Sigmoid colon (tissue), 6 donors: ENCODE measurements at regions not wholly inside any gene's neighbourhood (a gene's known extent, or its start where the extent isn't known, plus 50 kb on each side); places are given as distances from the start of the nearest gene placed in this dataset.
"Not testable (repeated sequence)": the region's sequence is repeated elsewhere in the genome, so short reads cannot be mapped to it uniquely, and the experiment has no call there.

Experiments used
- DNase-seq: peaks from one replicate; pipeline ENCODE4 v3.0.0-alpha.2; 2019
- H3K27ac ChIP-seq, 4 donors: fragments of 200-600 bp; sonication (generic); one replicate each; pipeline ENCODE4 v1.5.1; 2016 to 2019; ENCODE audit warnings: mild to moderate bottlenecking in 1 of 4
- H3K27me3 ChIP-seq, 3 donors: fragments of 200-600 bp; sonication (generic); one replicate each; pipeline ENCODE4 v1.5.1; 2019; ENCODE audit warnings: mild to moderate bottlenecking in 1 of 3
- H3K36me3 ChIP-seq, 4 donors: fragments of 200-600 bp; sonication (generic); one replicate each; pipeline ENCODE4 v1.5.1; 2016 to 2019
- H3K4me1 ChIP-seq, 4 donors: fragments of 200-600 bp; sonication (generic); one replicate each; pipeline ENCODE4 v1.5.1; 2017 to 2019
- H3K4me3 ChIP-seq, 4 donors: fragments of 200-600 bp; sonication (generic); one replicate each; pipeline ENCODE4 v1.5.1; 2017 to 2019; ENCODE audit warnings: mild to moderate bottlenecking in 2 of 4, moderate library complexity in 1 of 4
- H3K9me3 ChIP-seq, 4 donors: fragments of 200-600 bp in 3 of 4; sonication (generic) in 3 of 4; one replicate each; pipeline versions ENCODE4 v1.5.1 to v1.6.1; 2013 to 2019
- EP300 ChIP-seq, 4 donors: sonication (generic); formaldehyde crosslinking; IDR thresholded peaks; one replicate each; pipeline ENCODE4 v1.6.1; 2017; ENCODE audit warnings: antibody characterized with exemption in 4 of 4
- POLR2A ChIP-seq, 2 donors: fragments of 450-650 bp; IDR thresholded peaks; one replicate each; pipeline ENCODE4 v1.6.1; 2016; ENCODE audit warnings: antibody characterized with exemption in 2 of 2, mild to moderate bottlenecking in 2 of 2, moderate library complexity in 2 of 2
- POLR2AphosphoS5 ChIP-seq, 4 donors: sonication (generic); formaldehyde crosslinking; IDR thresholded peaks; one replicate each; pipeline ENCODE4 v1.6.1; 2017; ENCODE audit warnings: antibody characterized with exemption in 4 of 4
- WGBS, 2 donors: extraction: QIAGEN DNeasy Blood & Tissue Kit; methylation state at CpG; one replicate each; pipeline ENCODE4 v1.1.7; 2013; 5-methylcytosine and 5-hydroxymethylcytosine counted together
- intact Hi-C: fragments of 100-400 bp; cut with DNase I; formaldehyde crosslinking; loops from one replicate; pipeline ENCODE4 v1.15.1; 2023
- TF ChIP-seq, protein P1 (sequence below), 4 experiments: fragments of 450-650 bp in 3 of 4; fragments of 200-600 bp in 1 of 4; IDR thresholded peaks; one replicate each; pipeline ENCODE4 v1.5.1; 2016 to 2019; ENCODE audit warnings: antibody characterized with exemption in 4 of 4, mild to moderate bottlenecking in 3 of 4, moderate library complexity in 2 of 4
- donor health status: healthy with polysubstance abuse.
- donor health status: healthy.

DNA sequence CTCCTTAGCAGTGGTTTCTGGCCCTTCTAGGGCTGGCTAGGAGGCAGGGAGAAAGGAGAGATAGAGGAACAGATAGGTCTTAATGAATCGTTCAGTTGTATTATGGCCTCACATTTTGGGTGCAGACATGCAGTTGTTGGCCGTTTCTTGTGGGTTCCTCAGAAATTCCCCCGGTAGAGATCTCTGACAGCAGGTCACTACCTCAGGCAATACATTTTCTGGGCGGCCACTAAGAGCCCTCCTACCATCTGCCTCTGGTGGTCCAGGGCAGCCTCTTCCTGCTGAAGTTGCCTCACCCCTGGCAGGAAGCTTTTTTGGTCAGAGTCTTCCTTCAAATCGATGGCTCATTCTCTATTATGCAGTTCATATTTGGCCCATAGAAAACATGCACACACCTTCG is 266.1 kb downstream of the SV2B start:
- DNase-seq: no peak
- no peaks in the 10 kb centered on the region for H3K36me3 ChIP-seq
- H3K4me1 ChIP-seq: no peaks in the 10 kb centered on the region
- H3K27me3 ChIP-seq: no peaks in the 10 kb centered on the region
- H3K27ac ChIP-seq: no peak overlapping the region
- no peak overlapping the region for H3K4me3 ChIP-seq
- 74 to 84% methylated on average over 6 of the region's 6 CpGs for whole genome bisulfite sequencing, 2 donors
- intact Hi-C loops: loop anchor here (10.0 kb wide), 1 partner anchor 61 kb away; no protein-coding TSS in a partner anchor
- no peak for TF ChIP-seq POLR2AphosphoS5 (IDR thresholded peaks at IDR 0.05)
- TF ChIP-seq, protein P1, sequence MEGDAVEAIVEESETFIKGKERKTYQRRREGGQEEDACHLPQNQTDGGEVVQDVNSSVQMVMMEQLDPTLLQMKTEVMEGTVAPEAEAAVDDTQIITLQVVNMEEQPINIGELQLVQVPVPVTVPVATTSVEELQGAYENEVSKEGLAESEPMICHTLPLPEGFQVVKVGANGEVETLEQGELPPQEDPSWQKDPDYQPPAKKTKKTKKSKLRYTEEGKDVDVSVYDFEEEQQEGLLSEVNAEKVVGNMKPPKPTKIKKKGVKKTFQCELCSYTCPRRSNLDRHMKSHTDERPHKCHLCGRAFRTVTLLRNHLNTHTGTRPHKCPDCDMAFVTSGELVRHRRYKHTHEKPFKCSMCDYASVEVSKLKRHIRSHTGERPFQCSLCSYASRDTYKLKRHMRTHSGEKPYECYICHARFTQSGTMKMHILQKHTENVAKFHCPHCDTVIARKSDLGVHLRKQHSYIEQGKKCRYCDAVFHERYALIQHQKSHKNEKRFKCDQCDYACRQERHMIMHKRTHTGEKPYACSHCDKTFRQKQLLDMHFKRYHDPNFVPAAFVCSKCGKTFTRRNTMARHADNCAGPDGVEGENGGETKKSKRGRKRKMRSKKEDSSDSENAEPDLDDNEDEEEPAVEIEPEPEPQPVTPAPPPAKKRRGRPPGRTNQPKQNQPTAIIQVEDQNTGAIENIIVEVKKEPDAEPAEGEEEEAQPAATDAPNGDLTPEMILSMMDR (IDR thresholded peaks at IDR 0.05): no peak
- no peak for TF ChIP-seq POLR2A (IDR thresholded peaks at IDR 0.05)
- TF ChIP-seq EP300 (IDR thresholded peaks at IDR 0.05): no peak
- H3K9me3 ChIP-seq: no peaks in the 10 kb centered on the region

DNA sequence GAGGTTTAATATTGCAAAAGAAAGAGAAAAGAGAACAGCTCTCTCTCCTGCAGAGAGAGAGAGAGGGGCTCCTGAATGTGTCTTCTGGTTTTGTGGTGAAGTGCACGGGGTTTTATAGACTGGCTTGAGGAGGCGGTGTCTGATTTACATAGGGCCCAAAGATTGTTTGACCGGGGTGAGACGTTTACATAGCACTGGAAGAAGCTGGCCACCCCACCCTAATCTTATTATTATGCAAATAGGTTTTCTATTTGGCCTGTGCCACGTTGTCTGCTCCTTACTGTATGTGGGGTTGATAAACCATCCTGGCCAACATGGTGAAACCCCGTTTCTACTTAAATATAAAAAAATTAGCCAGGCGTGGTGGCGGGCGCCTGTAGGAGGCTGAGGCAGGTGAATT is 268.6 kb downstream of the SV2B start:
- intact Hi-C loops: loop anchor here (10.0 kb wide), 1 partner anchor 64 kb away; no protein-coding TSS in a partner anchor
- WGBS, 2 donors: 52 to 69% methylated on average over 9 of the region's 9 CpGs
- no peak for DNase-seq
- Histone ChIP-seq H3K27me3 (no peaks in the 10 kb centered on the region), H3K4me3 (no peak overlapping the region), H3K4me1 (no peaks in the 10 kb centered on the region), H3K36me3 (no peaks in the 10 kb centered on the region), H3K9me3 (peaks cover 0 to 6% (median 0%) of the 10 kb centered on the region in 4 donors), H3K27ac (no peak overlapping the region)
- TF ChIP-seq EP300 (IDR thresholded peaks at IDR 0.05): no peak
- TF ChIP-seq, protein P1 (IDR thresholded peaks at IDR 0.05): no peak
- TF ChIP-seq POLR2A (IDR thresholded peaks at IDR 0.05): no peak
- no peak for TF ChIP-seq POLR2AphosphoS5 (IDR thresholded peaks at IDR 0.05)

DNA sequence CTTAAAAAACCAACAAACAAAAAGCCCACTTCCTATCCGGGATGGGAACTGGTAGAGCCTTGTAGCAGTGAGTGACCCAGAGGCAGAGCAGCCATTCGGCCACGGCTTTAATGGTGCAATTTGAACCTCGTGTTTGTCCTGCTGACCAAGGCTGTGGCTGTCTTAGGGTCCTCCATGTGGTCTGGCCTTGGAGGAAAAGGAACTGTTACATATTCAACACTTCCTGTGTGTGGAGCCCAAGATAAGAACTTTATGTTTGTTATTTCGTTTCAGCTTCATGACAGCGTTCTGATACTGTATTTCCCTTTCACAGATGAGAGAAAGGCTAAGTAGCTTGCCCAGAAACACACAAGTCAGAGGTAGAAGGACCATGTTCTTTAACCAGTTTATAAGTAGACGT is 269.8 kb downstream of the SV2B start:
- WGBS, 2 donors: 47 to 75% methylated on average over 7 of the region's 7 CpGs
- DNase-seq: no peak
- Histone ChIP-seq H3K4me1 (no peaks in the 10 kb centered on the region), H3K9me3 (peaks cover 0 to 6% (median 0%) of the 10 kb centered on the region in 4 donors), H3K36me3 (no peaks in the 10 kb centered on the region), H3K4me3 (no peak overlapping the region), H3K27ac (no peak overlapping the region), H3K27me3 (no peaks in the 10 kb centered on the region)
- intact Hi-C loops: loop anchor here (10.0 kb wide), 1 partner anchor 65 kb away; no protein-coding TSS in a partner anchor
- TF ChIP-seq EP300 (IDR thresholded peaks at IDR 0.05): no peak
- no peak for TF ChIP-seq POLR2AphosphoS5 (IDR thresholded peaks at IDR 0.05)
- TF ChIP-seq, protein P1 (IDR thresholded peaks at IDR 0.05): no peak
- TF ChIP-seq POLR2A (IDR thresholded peaks at IDR 0.05): no peak

DNA sequence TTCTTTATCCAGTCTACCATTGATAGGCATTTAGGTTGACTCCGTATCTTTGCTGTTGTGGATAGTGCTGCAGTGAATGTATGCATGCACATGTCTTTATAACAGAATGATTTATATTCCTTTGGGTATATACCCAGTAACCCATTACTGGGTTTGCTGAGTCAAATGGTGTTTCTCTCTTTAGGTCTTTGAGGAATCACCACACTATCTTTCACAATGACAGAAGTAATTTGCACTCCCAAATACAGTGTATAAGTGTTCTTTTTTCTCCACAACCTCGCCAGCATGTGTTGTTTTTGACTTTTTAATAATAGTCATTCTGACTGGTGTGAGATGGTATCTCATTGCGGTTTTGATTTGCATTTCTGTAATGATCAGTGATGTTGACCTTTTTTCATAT is 271.3 kb downstream of the SV2B start:
- intact Hi-C loops: not testable (repeated sequence)

DNA sequence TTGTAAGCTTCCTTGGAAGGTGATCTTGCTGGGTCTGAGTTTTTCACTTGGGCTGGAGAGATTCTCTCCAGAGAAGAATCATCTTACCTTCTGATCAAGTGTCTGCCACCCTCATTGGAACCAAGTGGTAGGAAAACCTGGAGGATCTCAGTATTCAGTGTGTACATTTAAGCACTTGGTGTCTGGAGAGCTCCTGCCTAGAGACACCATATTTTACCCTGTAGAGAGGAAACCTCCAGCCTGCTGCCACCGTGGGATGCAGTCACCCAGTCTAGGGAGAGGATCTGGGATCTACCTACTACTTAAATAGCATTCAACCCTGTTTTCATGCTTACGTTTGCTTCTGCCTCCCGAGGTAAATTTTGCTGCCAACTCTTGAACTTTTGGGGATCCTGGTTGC is 274.3 kb downstream of the SV2B start:
- Histone ChIP-seq H3K4me1 (no peaks in the 10 kb centered on the region), H3K27me3 (no peaks in the 10 kb centered on the region), H3K36me3 (no peaks in the 10 kb centered on the region), H3K4me3 (no peak overlapping the region), H3K9me3 (peaks cover 0 to 6% (median 0%) of the 10 kb centered on the region in 4 donors), H3K27ac (no peak overlapping the region)
- TF ChIP-seq, protein P1 (IDR thresholded peaks at IDR 0.05): no peak
- TF ChIP-seq POLR2A (IDR thresholded peaks at IDR 0.05) (no peak), EP300 (IDR thresholded peaks at IDR 0.05) (no peak), POLR2AphosphoS5 (IDR thresholded peaks at IDR 0.05) (no peak)
- 85% methylated on average over 3 of the region's 3 CpGs for WGBS, 2 donors
- intact Hi-C loops: no loop called here
- DNase-seq: no peak

More for the DNA sequence above, 271.3 kb downstream of the SV2B start:
- 87 to 91% methylated on average over 3 of the region's 3 CpGs for WGBS, 2 donors
- H3K27me3 ChIP-seq, H3K4me1 ChIP-seq, H3K4me3 ChIP-seq, H3K27ac ChIP-seq, DNase-seq, H3K9me3 ChIP-seq, H3K36me3 ChIP-seq: not testable (repeated sequence)
